CD4-positive, alpha-beta T cell treated with Interleukin-6 for 4 hours (primary cell): ENCODE measurements at regions not wholly inside any gene's neighbourhood (a gene's known extent, or its start where the extent isn't known, plus 50 kb on each side); places are given as distances from the start of the nearest gene placed in this dataset.
"Not testable (repeated sequence)": the region's sequence is repeated elsewhere in the genome, so short reads cannot be mapped to it uniquely, and the experiment has no call there.

ENCODE experiments used
- DNase-seq: peaks from one replicate; pipeline ENCODE4 v3.0.0-alpha.2; 2020; ENCODE audit warnings: mixed read lengths

- DNase-seq, result no peak
These were observed 114.8 kb upstream of the DAPK1 start for GRCh38 chr9:87382900-87383299.

GRCh38 chr9:87383344-87384150, 114.1 kb upstream of the DAPK1 start:
- DNase-seq, result no peak

GRCh38 chr9:87386490-87387025, 111.1 kb upstream of the DAPK1 start:
- DNase-seq, result no peak

GRCh38 chr9:87387351-87388011, 110.2 kb upstream of the DAPK1 start:
- no peak for DNase-seq

GRCh38 chr9:87388708-87389107, 109.0 kb upstream of the DAPK1 start:
- not testable (repeated sequence) for DNase-seq

GRCh38 chr9:87389936-87390335, 107.7 kb upstream of the DAPK1 start:
- no peak for DNase-seq

GRCh38 chr9:87390361-87390760, 107.3 kb upstream of the DAPK1 start:
- no peak for DNase-seq

- DNase-seq, result no peak
These were observed 105.6 kb upstream of the DAPK1 start for GRCh38 chr9:87392086-87392485.

GRCh38 chr9:87393706-87394230, 103.9 kb upstream of the DAPK1 start:
- DNase-seq, result no peak

- no peak for DNase-seq
These were observed 101.7 kb upstream of the DAPK1 start for GRCh38 chr9:87395804-87396479.

GRCh38 chr9:87401681-87402080, 96.0 kb upstream of the DAPK1 start:
- no peak for DNase-seq

- no peak for DNase-seq
These were observed 95.1 kb upstream of the DAPK1 start for GRCh38 chr9:87402537-87402936.

GRCh38 chr9:87405677-87406542, 91.8 kb upstream of the DAPK1 start:
- no peak for DNase-seq

GRCh38 chr9:87406543-87407166, 91.0 kb upstream of the DAPK1 start:
- DNase-seq, result no peak

- not testable (repeated sequence) for DNase-seq
These were observed 87.3 kb upstream of the DAPK1 start for GRCh38 chr9:87410047-87411005.

- DNase-seq, result no peak
These were observed 76.8 kb upstream of the DAPK1 start for GRCh38 chr9:87420884-87421283.

GRCh38 chr9:87421734-87422133, 75.9 kb upstream of the DAPK1 start:
- DNase-seq, result no peak

GRCh38 chr9:87422999-87423398, 74.7 kb upstream of the DAPK1 start:
- DNase-seq, result no peak

GRCh38 chr9:87423885-87424284, 73.8 kb upstream of the DAPK1 start:
- DNase-seq, result not testable (repeated sequence)

GRCh38 chr9:87425202-87425601, 72.5 kb upstream of the DAPK1 start:
- no peak for DNase-seq
